ENCODE measurements at regions not wholly inside any gene's neighbourhood (a gene's known extent, or its start where the extent isn't known, plus 50 kb on each side); places are given as distances from the start of the nearest gene placed in this dataset.
"Not testable (repeated sequence)": the region's sequence is repeated elsewhere in the genome, so short reads cannot be mapped to it uniquely, and the experiment has no call there.

GRCh38 chr17:13418891-13419290 lies 182.8 kb downstream of the HS3ST3A1 start:
- Mint-ChIP-seq H3K27ac (no peak overlapping the region), H3K36me3 (ENCODE audit: low read depth) (no peaks in the 10 kb centered on the region), H3K9me3 (no peaks in the 10 kb centered on the region), H3K27me3 (ENCODE audit: low read depth, poor library complexity) (peaks cover 12% of the 10 kb centered on the region), H3K4me3 (no peak overlapping the region), H3K4me1 (peaks cover 10% of the 10 kb centered on the region)
- TF ChIP-seq, protein P1, sequence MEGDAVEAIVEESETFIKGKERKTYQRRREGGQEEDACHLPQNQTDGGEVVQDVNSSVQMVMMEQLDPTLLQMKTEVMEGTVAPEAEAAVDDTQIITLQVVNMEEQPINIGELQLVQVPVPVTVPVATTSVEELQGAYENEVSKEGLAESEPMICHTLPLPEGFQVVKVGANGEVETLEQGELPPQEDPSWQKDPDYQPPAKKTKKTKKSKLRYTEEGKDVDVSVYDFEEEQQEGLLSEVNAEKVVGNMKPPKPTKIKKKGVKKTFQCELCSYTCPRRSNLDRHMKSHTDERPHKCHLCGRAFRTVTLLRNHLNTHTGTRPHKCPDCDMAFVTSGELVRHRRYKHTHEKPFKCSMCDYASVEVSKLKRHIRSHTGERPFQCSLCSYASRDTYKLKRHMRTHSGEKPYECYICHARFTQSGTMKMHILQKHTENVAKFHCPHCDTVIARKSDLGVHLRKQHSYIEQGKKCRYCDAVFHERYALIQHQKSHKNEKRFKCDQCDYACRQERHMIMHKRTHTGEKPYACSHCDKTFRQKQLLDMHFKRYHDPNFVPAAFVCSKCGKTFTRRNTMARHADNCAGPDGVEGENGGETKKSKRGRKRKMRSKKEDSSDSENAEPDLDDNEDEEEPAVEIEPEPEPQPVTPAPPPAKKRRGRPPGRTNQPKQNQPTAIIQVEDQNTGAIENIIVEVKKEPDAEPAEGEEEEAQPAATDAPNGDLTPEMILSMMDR (IDR thresholded peaks at IDR 0.05), result no peak
- no peak for DNase-seq

- no peak for DNase-seq
- no peaks in the 10 kb centered on the region for H3K9me3 Mint-ChIP-seq
- H3K27ac Mint-ChIP-seq, result no peak overlapping the region
- H3K4me1 Mint-ChIP-seq, result peaks cover 10% of the 10 kb centered on the region
- no peaks in the 10 kb centered on the region for H3K36me3 Mint-ChIP-seq (ENCODE audit: low read depth)
- H3K4me3 Mint-ChIP-seq, result no peak overlapping the region
- peaks cover 12% of the 10 kb centered on the region for H3K27me3 Mint-ChIP-seq (ENCODE audit: low read depth, poor library complexity)
- TF ChIP-seq, protein P1 (IDR thresholded peaks at IDR 0.05), result no peak
These were observed 184.3 kb downstream of the HS3ST3A1 start for GRCh38 chr17:13417381-13417950.

DNA sequence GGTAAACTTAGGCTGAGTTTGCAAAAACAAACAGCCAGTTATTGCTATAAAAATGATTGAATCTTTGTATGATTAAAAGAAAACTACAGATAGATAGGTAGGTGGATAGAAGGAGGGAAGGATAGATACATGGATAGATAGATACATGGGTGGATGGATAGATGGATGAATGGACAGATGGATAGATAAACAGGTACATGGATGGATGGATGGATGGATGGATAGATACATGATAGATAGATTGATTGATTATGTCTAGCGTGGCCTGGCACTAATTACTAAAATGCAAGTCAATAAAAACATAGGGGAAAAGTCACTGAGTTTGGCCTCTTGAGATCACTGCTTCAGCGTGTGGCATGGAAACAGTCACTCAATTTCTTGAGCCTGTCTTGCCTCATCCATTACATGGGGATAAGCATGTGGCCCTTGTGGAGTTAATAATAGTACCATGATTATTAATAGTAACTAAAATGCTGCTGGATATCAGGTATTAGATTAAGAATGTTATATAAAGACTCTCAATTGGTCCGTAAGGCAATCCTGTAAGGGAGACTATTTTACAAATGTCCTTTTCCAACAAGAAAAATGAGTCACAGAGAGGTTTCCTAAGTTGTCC lies 184.9 kb downstream of the HS3ST3A1 start:
- no peaks in the 10 kb centered on the region for H3K9me3 Mint-ChIP-seq
- H3K36me3 Mint-ChIP-seq (ENCODE audit: low read depth), result no peaks in the 10 kb centered on the region
- H3K4me3 Mint-ChIP-seq, result no peak overlapping the region
- no peak overlapping the region for H3K27ac Mint-ChIP-seq
- TF ChIP-seq, protein P1 (IDR thresholded peaks at IDR 0.05), result no peak
- H3K4me1 Mint-ChIP-seq, result peaks cover 10% of the 10 kb centered on the region
- peaks cover 12% of the 10 kb centered on the region for H3K27me3 Mint-ChIP-seq (ENCODE audit: low read depth, poor library complexity)
- no peak for DNase-seq

DNA sequence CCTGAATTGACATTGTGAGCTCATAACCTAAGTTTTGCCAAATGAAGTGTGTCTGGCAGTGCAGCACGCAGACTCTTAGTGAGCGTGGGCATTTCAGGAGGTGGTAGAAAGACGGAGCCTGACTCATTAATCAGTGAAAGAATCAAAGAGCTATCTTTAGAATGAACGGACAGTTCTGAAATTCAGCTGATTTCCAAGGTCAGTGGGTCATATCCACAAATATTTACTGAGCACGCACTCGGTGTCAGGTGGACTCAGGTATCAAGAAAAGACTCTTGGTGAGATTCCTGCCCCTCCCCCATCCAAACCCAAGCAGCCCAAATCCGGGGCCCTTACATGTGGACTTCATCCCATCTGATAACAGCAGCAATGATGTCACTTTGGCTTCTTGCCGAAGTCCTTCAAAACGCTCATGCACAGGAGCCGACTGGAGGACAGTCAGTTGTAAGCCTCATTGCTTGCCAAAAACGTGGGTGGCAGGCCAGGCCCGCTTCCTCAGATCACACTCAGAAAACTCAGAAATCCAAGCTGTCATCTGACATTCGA lies 185.8 kb downstream of the HS3ST3A1 start:
- DNase-seq, result no peak
- H3K27ac Mint-ChIP-seq, result no peak overlapping the region
- no peaks in the 10 kb centered on the region for H3K36me3 Mint-ChIP-seq (ENCODE audit: low read depth)
- no peaks in the 10 kb centered on the region for H3K9me3 Mint-ChIP-seq
- H3K4me3 Mint-ChIP-seq, result no peak overlapping the region
- peaks cover 10% of the 10 kb centered on the region for H3K27me3 Mint-ChIP-seq (ENCODE audit: low read depth, poor library complexity)
- peaks cover 10% of the 10 kb centered on the region for H3K4me1 Mint-ChIP-seq
- TF ChIP-seq, protein P1 (IDR thresholded peaks at IDR 0.05), result no peak

GRCh38 chr17:13415200-13415599 lies 186.5 kb downstream of the HS3ST3A1 start:
- H3K27me3 Mint-ChIP-seq (ENCODE audit: low read depth, poor library complexity); H3K36me3 Mint-ChIP-seq (ENCODE audit: low read depth); DNase-seq; H3K4me3 Mint-ChIP-seq; H3K4me1 Mint-ChIP-seq; H3K9me3 Mint-ChIP-seq; H3K27ac Mint-ChIP-seq: not testable (repeated sequence)

DNA sequence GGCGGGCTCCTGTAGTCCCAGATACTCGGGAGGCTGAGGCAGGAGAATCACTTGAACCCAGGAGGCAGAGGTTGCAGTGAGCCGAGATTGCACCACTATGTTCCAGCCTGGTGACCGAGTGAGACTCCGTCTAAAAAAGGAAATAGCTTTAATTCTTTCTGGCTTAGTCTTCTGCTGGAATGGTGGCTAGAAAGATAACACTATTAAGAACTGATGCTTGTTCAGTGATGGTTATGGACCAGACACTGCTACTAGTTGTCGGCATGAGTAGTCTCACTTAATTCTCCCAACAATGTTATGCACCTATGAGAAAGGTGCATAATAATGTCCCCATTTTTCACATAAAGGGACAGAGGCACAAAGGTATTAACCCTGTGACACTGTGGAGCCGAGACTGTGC lies 188.7 kb downstream of the HS3ST3A1 start:
- H3K27me3 Mint-ChIP-seq (ENCODE audit: low read depth, poor library complexity), result no peaks in the 10 kb centered on the region
- TF ChIP-seq, protein P1 (IDR thresholded peaks at IDR 0.05), result no peak
- H3K4me3 Mint-ChIP-seq, result no peak overlapping the region
- no peak overlapping the region for H3K27ac Mint-ChIP-seq
- no peaks in the 10 kb centered on the region for H3K36me3 Mint-ChIP-seq (ENCODE audit: low read depth)
- no peaks in the 10 kb centered on the region for H3K9me3 Mint-ChIP-seq
- DNase-seq, result no peak
- peaks cover 13% of the 10 kb centered on the region for H3K4me1 Mint-ChIP-seq
